H1 (cell line): ENCODE measurements at regions not wholly inside any gene's neighbourhood (a gene's known extent, or its start where the extent isn't known, plus 50 kb on each side); places are given as distances from the start of the nearest gene placed in this dataset.

ENCODE experiments used
- CTCF ChIA-PET: fragments of 300-600 bp; sonication (Branson Sonifier 250); formaldehyde crosslinking; loops from one replicate; lab custom pipeline; 2021; ENCODE audit not compliant: partially characterized antibody; lab: Charles Lee
- POLR2A ChIA-PET: fragments of 300-600 bp; sonication (Branson Sonifier 250); formaldehyde crosslinking; loops from one replicate; lab custom pipeline; 2021; ENCODE audit warnings: inconsistent platforms; ENCODE audit not compliant: partially characterized antibody; lab: Charles Lee
- DNase-seq, 2 experiments: peaks; one replicate each; pipeline versions ENCODE4 v3.0.0 to v3.0.0-alpha.2; 2010 to 2022; ENCODE audit warnings: low spot score in 2 of 2, low read depth in 1 of 2, mixed read lengths in 1 of 2
- FAIRE-seq: peaks from 2 replicates; lab custom pipeline; 2011; peaks lifted over from hg19 to GRCh38; lab: Jason Lieb, UNC
- H2AFZ ChIP-seq: 2 replicates; pipeline ENCODE4 v1.8.1; 2012; ENCODE audit warnings: low read length, inconsistent platforms
- H2AK5ac ChIP-seq: 2 replicates; pipeline ENCODE4 v1.6.1; 2013; ENCODE audit warnings: low read depth, low read length
- H2BK120ac ChIP-seq: replicated peaks from 2 replicates; pipeline ENCODE3; 2013; ENCODE audit warnings: low read depth, low read length, inconsistent platforms
- H2BK12ac ChIP-seq: 2 replicates; pipeline ENCODE4 v1.6.1; 2013; ENCODE audit warnings: low read depth, low read length
- H2BK15ac ChIP-seq: 2 replicates; pipeline ENCODE4 v1.6.1; 2013; ENCODE audit warnings: low read length
- H2BK20ac ChIP-seq: 2 replicates; pipeline ENCODE4 v1.6.1; 2013; ENCODE audit warnings: low read length
- H2BK5ac ChIP-seq: 2 replicates; pipeline ENCODE4 v1.6.1; 2013; ENCODE audit warnings: low read depth, low read length
- H3K14ac ChIP-seq: 2 replicates; pipeline ENCODE4 v1.6.1; 2013; ENCODE audit warnings: inconsistent platforms; ENCODE audit not compliant: insufficient read length
- H3K18ac ChIP-seq: 2 replicates; pipeline ENCODE4 v1.6.1; 2013; ENCODE audit warnings: low read length; ENCODE audit errors: extremely low read depth
- H3K23ac ChIP-seq: 2 replicates; pipeline ENCODE4 v1.6.1; 2013; ENCODE audit warnings: inconsistent platforms; ENCODE audit not compliant: insufficient read length
- H3K23me2 ChIP-seq: 2 replicates; pipeline ENCODE4 v1.6.1; 2013; ENCODE audit warnings: low read depth, low read length
- H3K27ac ChIP-seq: 2 replicates; pipeline ENCODE4 v1.6.1; 2011; ENCODE audit warnings: low read depth, low read length, inconsistent platforms
- H3K27me3 ChIP-seq, 4 experiments: replicated peaks in 1 of 4; 1 replicate in 1 of 4; 2 replicates in 3 of 4; pipeline versions ENCODE4 v1.6.1 to v1.8.1; 2011 to 2013; ENCODE audit warnings: low read length in 3 of 4, mild to moderate bottlenecking in 3 of 4, inconsistent platforms in 2 of 4, mixed read lengths in 2 of 4, moderate library complexity in 1 of 4; ENCODE audit not compliant: control insufficient read depth in 3 of 4, insufficient read depth in 3 of 4; ENCODE audit errors: extremely low read depth in 1 of 4
- H3K36me3 ChIP-seq, 4 experiments: 2 replicates each; pipeline versions ENCODE4 v1.6.1 to v1.8.1; 2011 to 2013; ENCODE audit warnings: mild to moderate bottlenecking in 4 of 4, low read length in 3 of 4, moderate library complexity in 2 of 4, control low read depth in 1 of 4, inconsistent platforms in 1 of 4; ENCODE audit not compliant: insufficient read depth in 4 of 4, control insufficient read depth in 2 of 4
- H3K4ac ChIP-seq: replicated peaks from 2 replicates; pipeline ENCODE3; 2013; ENCODE audit warnings: low read length, low read depth, mixed read lengths, inconsistent platforms; ENCODE audit not compliant: insufficient read length
- H3K4me1 ChIP-seq, 4 experiments: replicated peaks in 1 of 4; 1 replicate in 1 of 4; 2 replicates in 3 of 4; pipeline versions ENCODE4 v1.6.1 to v1.8.1; 2011 to 2013; ENCODE audit warnings: low read length in 3 of 4, inconsistent platforms in 2 of 4, mixed read lengths in 1 of 4; ENCODE audit not compliant: insufficient read depth in 4 of 4, control insufficient read depth in 3 of 4
- H3K4me2 ChIP-seq, 2 experiments: 2 replicates each; pipeline versions ENCODE4 v1.6.1 to v1.8.1; 2011 to 2013; ENCODE audit warnings: low read depth in 2 of 2, low read length in 2 of 2, control low read depth in 1 of 2, inconsistent platforms in 1 of 2, mild to moderate bottlenecking in 1 of 2; ENCODE audit not compliant: insufficient read depth in 1 of 2
- H3K4me3 ChIP-seq, 4 experiments: fragments of 200-600, 300-600 bp in 1 of 4; sonication (generic), shearing (Covaris generic), sonication (Bioruptor Twin) in 1 of 4; 2 replicates each; pipeline versions ENCODE4 v1.5.1 to v1.8.1; 2011 to 2016; ENCODE audit warnings: low read length in 4 of 4, low read depth in 3 of 4, control low read depth in 2 of 4, inconsistent platforms in 2 of 4, mild to moderate bottlenecking in 2 of 4, mixed read lengths in 1 of 4, moderate library complexity in 1 of 4; ENCODE audit not compliant: insufficient read depth in 2 of 4; ENCODE audit errors: extremely low read depth in 1 of 4
- H3K56ac ChIP-seq: replicated peaks from 2 replicates; pipeline ENCODE3; 2013; ENCODE audit warnings: low read depth, mild to moderate bottlenecking, mixed read lengths, low read length, inconsistent platforms; ENCODE audit not compliant: insufficient read length
- H3K79me1 ChIP-seq: 2 replicates; pipeline ENCODE4 v1.6.1; 2013; ENCODE audit warnings: low read depth, low read length, control low read depth
- H3K79me2 ChIP-seq, 2 experiments: 2 replicates each; pipeline versions ENCODE4 v1.6.1 to v1.8.1; 2012 to 2013; ENCODE audit warnings: low read length in 2 of 2, mild to moderate bottlenecking in 2 of 2, inconsistent platforms in 1 of 2; ENCODE audit not compliant: insufficient read depth in 2 of 2, control insufficient read depth in 1 of 2
- H3K9ac ChIP-seq, 4 experiments: replicated peaks in 1 of 4; 1 replicate in 1 of 4; 2 replicates in 3 of 4; pipeline versions ENCODE4 v1.6.1 to v1.8.1; 2011 to 2013; ENCODE audit warnings: low read depth in 3 of 4, low read length in 3 of 4, control low read depth in 2 of 4, mild to moderate bottlenecking in 2 of 4, moderate library complexity in 2 of 4, inconsistent platforms in 1 of 4; ENCODE audit errors: extremely low read depth in 1 of 4
- H3K9me3 ChIP-seq, 2 experiments: 2 replicates each; pipeline versions ENCODE4 v1.6.1 to v1.8.1; 2012 to 2013; ENCODE audit warnings: mild to moderate bottlenecking in 2 of 2, moderate library complexity in 2 of 2, control low read depth in 1 of 2, inconsistent platforms in 1 of 2, low read depth in 1 of 2, low read length in 1 of 2, mixed read lengths in 1 of 2; ENCODE audit not compliant: insufficient read depth in 2 of 2
- H4K20me1 ChIP-seq, 2 experiments: replicated peaks in 1 of 2; 2 replicates each; pipeline versions ENCODE3 to v1.8.1; 2011 to 2013; ENCODE audit warnings: inconsistent platforms in 2 of 2, low read length in 2 of 2, mild to moderate bottlenecking in 1 of 2; ENCODE audit not compliant: insufficient read depth in 2 of 2, control insufficient read depth in 1 of 2
- H4K5ac ChIP-seq: 2 replicates; pipeline ENCODE4 v1.6.1; 2013; ENCODE audit warnings: low read length, low read depth, mixed read lengths, inconsistent platforms; ENCODE audit not compliant: insufficient read length
- H4K8ac ChIP-seq: 2 replicates; pipeline ENCODE4 v1.8.0; 2013; ENCODE audit warnings: mild to moderate bottlenecking, moderate library complexity, low read length, inconsistent platforms; ENCODE audit not compliant: insufficient read depth; ENCODE audit errors: extremely low read depth
- H4K91ac ChIP-seq: replicated peaks from 2 replicates; pipeline ENCODE3; 2013; ENCODE audit warnings: low read length, mixed read lengths, inconsistent platforms; ENCODE audit not compliant: insufficient read length
- ATF2 ChIP-seq: IDR thresholded peaks from 2 replicates; pipeline ENCODE4 v1.6.1; 2012; ENCODE audit warnings: low read length, inconsistent platforms
- BACH1 ChIP-seq: IDR thresholded peaks from 2 replicates; pipeline ENCODE4 v1.6.1; 2012; ENCODE audit warnings: low read length, improper control_type of control experiment
- BRCA1 ChIP-seq: IDR thresholded peaks from 2 replicates; pipeline ENCODE4 v1.6.1; 2012; ENCODE audit warnings: low read depth, low read length, improper control_type of control experiment
- CREB1 ChIP-seq: IDR thresholded peaks from 2 replicates; pipeline ENCODE4 v1.6.1; 2012; ENCODE audit warnings: inconsistent platforms
- HDAC2 ChIP-seq, 2 experiments: fragments of 300-600 bp in 1 of 2; sonication (generic) in 1 of 2; IDR thresholded peaks; 2 replicates each; pipeline ENCODE4 v1.6.1; 2011 to 2012; ENCODE audit warnings: low read depth in 2 of 2, low read length in 2 of 2, mild to moderate bottlenecking in 2 of 2, moderate library complexity in 2 of 2, borderline replicate concordance in 1 of 2, inconsistent platforms in 1 of 2
- HDAC6 ChIP-seq: IDR thresholded peaks from one replicate; pipeline ENCODE4 v1.7.1; 2012; ENCODE audit warnings: low read depth, mild to moderate bottlenecking, inconsistent platforms, low read length, moderate library complexity
- JUND ChIP-seq: IDR thresholded peaks from 2 replicates; pipeline ENCODE4 v1.6.1; 2011; ENCODE audit warnings: mild to moderate bottlenecking, improper control_type of control experiment, low read length
- RBBP5 ChIP-seq: IDR thresholded peaks from 2 replicates; pipeline ENCODE4 v1.7.1; 2012; ENCODE audit warnings: low read depth, mild to moderate bottlenecking, inconsistent platforms, low read length, moderate library complexity, borderline replicate concordance
- SIX5 ChIP-seq: IDR thresholded peaks from 2 replicates; pipeline ENCODE4 v1.6.1; 2011; ENCODE audit warnings: mild to moderate bottlenecking, low read depth, low read length
- SRF ChIP-seq: IDR thresholded peaks from 2 replicates; pipeline ENCODE4 v1.6.1; 2011; ENCODE audit warnings: mild to moderate bottlenecking, low read depth, low read length, moderate library complexity
- USF2 ChIP-seq: IDR thresholded peaks from 2 replicates; pipeline ENCODE4 v1.6.1; 2011; ENCODE audit warnings: low read length, improper control_type of control experiment
- ZNF274 ChIP-seq: IDR thresholded peaks from 2 replicates; pipeline ENCODE4 v1.7.0; 2012; ENCODE audit warnings: low read length, borderline replicate concordance; ENCODE audit errors: extremely low read depth
- WGBS, 2 experiments: shearing (Covaris generic) in 1 of 2; methylation state at CpG; one replicate each; pipeline versions ENCODE4 v1.1.6 to v1.1.7; 2013 to 2015; ENCODE audit warnings: low lambda C conversion rate in 2 of 2, mixed read lengths in 2 of 2, inconsistent platforms in 1 of 2, low coverage in 1 of 2, missing lambda C conversion rate in 1 of 2; ENCODE audit not compliant: insufficient replicate concordance in 2 of 2, insufficient coverage in 1 of 2, insufficient read length in 1 of 2; ENCODE audit errors: extremely low coverage in 1 of 2, missing lambda C conversion rate in 1 of 2; 5-methylcytosine and 5-hydroxymethylcytosine counted together

DNA sequence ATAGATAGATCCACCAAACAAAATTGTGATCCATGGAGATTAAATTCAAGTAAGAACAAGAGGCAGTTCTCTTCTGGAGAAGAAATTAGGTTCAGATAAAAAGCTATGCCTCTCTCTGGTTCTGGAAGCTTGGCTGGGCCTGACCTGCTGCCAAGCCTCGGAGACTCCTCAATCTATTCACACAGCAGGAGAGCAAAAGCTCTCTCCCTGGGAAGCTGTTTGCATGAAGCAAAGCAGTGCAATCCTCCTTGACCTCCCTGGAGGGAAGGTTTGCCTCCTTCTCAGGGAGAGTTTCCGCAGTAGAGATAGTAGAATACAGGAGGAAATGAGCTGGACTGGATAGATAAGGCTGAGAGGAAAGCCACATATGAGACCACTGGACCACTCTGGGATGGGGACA lies 78.1 kb upstream of the GNAO1 start:
- FAIRE-seq = no peak
- H3K9me3 ChIP-seq = no peaks in the 10 kb centered on the region
- H3K79me1 ChIP-seq = no peaks in the 10 kb centered on the region
- no peak overlapping the region for H2BK5ac ChIP-seq
- H3K27ac ChIP-seq = no peak overlapping the region
- POLR2A ChIA-PET = no interaction called here
- H4K20me1 ChIP-seq = no peaks in the 10 kb centered on the region
- no peak overlapping the region; the same call in 1 of the 2 replicates for H3K18ac ChIP-seq
- H2AFZ ChIP-seq = no peak overlapping the region
- H3K56ac ChIP-seq = no peak overlapping the region
- no peaks in the 10 kb centered on the region for H3K36me3 ChIP-seq
- CTCF ChIA-PET = interaction anchor here (0.8 to 1.2 kb wide), 2 partner anchors 17 to 169 kb away, joined by 3 read pairs; no protein-coding TSS in a partner anchor
- WGBS, 2 experiments = 47% methylated on average over 2 of the region's 2 CpGs; no CpG with 5 or more reads in 1 of the 2 experiments
- no peaks in the 10 kb centered on the region for H3K23me2 ChIP-seq
- peaks cover 4 to 17% (median 8%) of the 10 kb centered on the region in 4 experiments; a peak in 6 of 7 replicates for H3K4me1 ChIP-seq
- H3K4me3 ChIP-seq = no peak overlapping the region
- H3K23ac ChIP-seq = no peak overlapping the region
- H2BK20ac ChIP-seq = no peak overlapping the region
- H3K14ac ChIP-seq = no peak overlapping the region
- H4K91ac ChIP-seq = no peak overlapping the region
- no peaks in the 10 kb centered on the region for H3K79me2 ChIP-seq
- no peak overlapping the region for H2BK15ac ChIP-seq
- H2AK5ac ChIP-seq = no peak overlapping the region
- no peak overlapping the region for H2BK12ac ChIP-seq
- H3K4me2 ChIP-seq = no peak overlapping the region
- no peak overlapping the region for H3K9ac ChIP-seq
- H3K4ac ChIP-seq = no peak overlapping the region
- no peak overlapping the region for H4K8ac ChIP-seq
- no peak for DNase-seq
- H2BK120ac ChIP-seq = no peak overlapping the region
- H3K27me3 ChIP-seq = no peaks in the 10 kb centered on the region
- no peak overlapping the region for H4K5ac ChIP-seq
- no peak for TF ChIP-seq ATF2
- no peak for TF ChIP-seq BACH1
- no peak for TF ChIP-seq RBBP5
- TF ChIP-seq SIX5 = no peak
- TF ChIP-seq CREB1 = no peak
- no peak for TF ChIP-seq ZNF274
- no peak for TF ChIP-seq USF2
- no peak for TF ChIP-seq HDAC6
- TF ChIP-seq JUND = no peak
- TF ChIP-seq SRF = no peak
- no peak for TF ChIP-seq HDAC2 (IDR thresholded peaks at IDR 0.05; ENCODE audit: borderline replicate concordance in 1 of 2, low read depth in 2 of 2, low read length in 2 of 2)
- TF ChIP-seq BRCA1 = no peak
